CD4-positive, alpha-beta T cell treated with Interleukin-1 beta for 1 hour (primary cell): ENCODE measurements at regions not wholly inside any gene's neighbourhood (a gene's known extent, or its start where the extent isn't known, plus 50 kb on each side); places are given as distances from the start of the nearest gene placed in this dataset.
"Not testable (repeated sequence)": the region's sequence is repeated elsewhere in the genome, so short reads cannot be mapped to it uniquely, and the experiment has no call there.

Experiments
- DNase-seq, 2 donors: peaks; one replicate each; pipeline ENCODE4 v3.0.0-alpha.2; 2020 to 2022

DNA sequence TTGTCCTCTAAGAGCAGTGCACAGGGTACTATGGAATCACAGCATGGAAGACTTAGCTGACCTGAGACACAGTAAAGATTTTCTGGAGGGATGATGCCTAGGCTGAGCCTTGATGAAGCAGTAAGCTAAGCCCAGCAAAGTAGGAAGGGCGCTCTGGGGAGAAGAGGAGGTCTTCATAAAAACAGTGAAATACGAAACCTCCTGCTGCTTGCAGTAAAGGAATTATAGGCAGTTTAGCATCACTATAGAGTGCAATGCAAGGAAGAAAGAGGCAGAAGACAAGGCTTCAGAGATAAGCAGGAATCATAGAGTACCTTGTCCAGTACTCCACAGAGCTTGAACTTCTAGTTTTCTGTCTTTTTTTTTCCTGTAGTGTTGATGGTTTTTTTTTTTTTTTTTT lies 555.7 kb upstream of the CADM1 start:
- no peak for DNase-seq

- DNase-seq: no peak
These were observed 552.8 kb upstream of the CADM1 start for GRCh38 chr11:116057000-116057399.

- no peak for DNase-seq
These were observed 550.8 kb upstream of the CADM1 start for GRCh38 chr11:116055064-116055463.

GRCh38 chr11:116053548-116053919 lies 549.3 kb upstream of the CADM1 start:
- no peak for DNase-seq

- no peak for DNase-seq
These were observed 548.7 kb upstream of the CADM1 start for GRCh38 chr11:116052603-116053547.

GRCh38 chr11:116051494-116051893 lies 547.3 kb upstream of the CADM1 start:
- DNase-seq: no peak

GRCh38 chr11:116049383-116049782 lies 545.2 kb upstream of the CADM1 start:
- DNase-seq: no peak

- no peak for DNase-seq
These were observed 541.9 kb upstream of the CADM1 start for GRCh38 chr11:116046127-116046526.

DNA sequence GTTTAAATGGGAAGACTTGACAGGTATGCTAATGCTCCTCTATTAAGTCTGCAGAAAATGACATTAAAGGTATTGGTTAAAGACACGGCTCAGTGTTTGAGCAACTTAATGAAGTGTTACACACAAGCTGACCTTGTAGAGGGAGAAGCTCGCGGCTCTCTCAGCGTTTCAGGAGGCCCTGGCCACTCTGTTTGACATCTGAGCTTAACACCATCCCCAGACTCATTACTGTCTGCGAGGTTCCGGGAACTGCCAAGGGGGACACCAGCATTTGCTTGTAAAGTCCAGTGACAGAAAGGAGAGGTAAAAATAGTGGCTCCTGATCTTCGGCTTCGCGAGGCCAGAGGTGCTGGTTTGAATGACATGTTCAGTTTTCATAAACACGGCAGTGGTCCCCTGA lies 540.7 kb upstream of the CADM1 start:
- no peak for DNase-seq

DNA sequence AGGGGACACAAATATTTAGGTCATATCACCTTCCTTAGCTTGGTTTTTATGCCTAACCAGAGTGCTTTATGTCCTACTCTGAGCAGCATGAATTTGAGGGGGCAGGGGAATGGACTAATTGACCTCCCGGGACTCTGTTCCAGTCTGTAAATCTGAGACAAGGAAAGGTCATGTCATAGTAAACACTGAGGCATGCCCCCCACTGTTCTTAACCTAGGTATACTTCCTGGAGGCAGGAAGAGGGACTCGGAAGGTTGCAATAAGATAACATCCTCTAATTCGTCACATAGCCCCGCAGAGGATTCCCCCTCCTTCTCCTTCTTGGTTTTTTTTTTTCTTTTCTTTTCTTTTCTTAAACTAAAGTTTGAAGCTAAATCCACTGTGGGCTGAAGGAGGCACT lies 540.3 kb upstream of the CADM1 start:
- no peak for DNase-seq

- no peak for DNase-seq
These were observed 539.6 kb upstream of the CADM1 start for GRCh38 chr11:116043857-116044256.

DNA sequence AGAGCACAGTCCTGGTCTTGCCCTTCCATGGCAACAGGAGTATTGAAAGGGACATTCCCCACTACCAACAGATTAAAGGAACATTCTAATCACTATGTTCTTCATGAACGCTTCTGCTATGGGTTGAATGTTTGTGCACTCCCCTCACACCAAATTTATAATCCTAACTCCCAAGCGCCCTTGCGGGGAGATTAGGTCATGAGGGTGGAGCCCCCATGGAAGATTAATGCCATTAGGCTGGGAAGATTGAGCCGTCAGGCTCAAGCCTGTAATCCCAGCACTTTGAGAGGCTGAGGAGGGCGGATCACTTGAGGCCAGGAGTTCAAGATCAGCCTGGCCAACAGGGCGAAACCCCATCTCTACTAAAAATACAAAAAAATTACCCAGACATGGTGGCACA lies 538.8 kb upstream of the CADM1 start:
- DNase-seq: not testable (repeated sequence)

DNA sequence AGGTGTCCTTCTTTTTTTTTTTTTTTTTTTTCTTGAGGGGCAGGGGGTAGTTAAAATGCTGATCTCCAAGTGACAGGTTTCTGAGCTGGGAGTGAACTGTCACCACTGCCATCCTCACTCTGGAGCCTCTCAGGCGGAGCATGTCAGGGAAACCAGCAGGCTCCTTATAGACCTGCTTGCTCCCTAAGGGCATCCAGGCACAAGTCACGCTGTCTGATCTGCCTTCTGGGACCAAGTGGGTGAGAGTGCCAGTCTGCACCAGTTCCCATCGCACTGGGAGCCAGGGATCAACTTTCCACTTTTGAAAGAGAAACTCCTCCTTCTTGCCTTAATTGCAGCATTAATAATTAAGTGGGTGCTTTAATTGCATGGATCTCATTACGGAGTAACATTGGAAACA lies 537.9 kb upstream of the CADM1 start:
- DNase-seq: no peak

- no peak for DNase-seq
These were observed 533.6 kb upstream of the CADM1 start for GRCh38 chr11:116037861-116038260.

- no peak for DNase-seq
These were observed 531.8 kb upstream of the CADM1 start for GRCh38 chr11:116035977-116036376.

GRCh38 chr11:116033931-116034553 lies 529.8 kb upstream of the CADM1 start:
- DNase-seq: no peak

DNA sequence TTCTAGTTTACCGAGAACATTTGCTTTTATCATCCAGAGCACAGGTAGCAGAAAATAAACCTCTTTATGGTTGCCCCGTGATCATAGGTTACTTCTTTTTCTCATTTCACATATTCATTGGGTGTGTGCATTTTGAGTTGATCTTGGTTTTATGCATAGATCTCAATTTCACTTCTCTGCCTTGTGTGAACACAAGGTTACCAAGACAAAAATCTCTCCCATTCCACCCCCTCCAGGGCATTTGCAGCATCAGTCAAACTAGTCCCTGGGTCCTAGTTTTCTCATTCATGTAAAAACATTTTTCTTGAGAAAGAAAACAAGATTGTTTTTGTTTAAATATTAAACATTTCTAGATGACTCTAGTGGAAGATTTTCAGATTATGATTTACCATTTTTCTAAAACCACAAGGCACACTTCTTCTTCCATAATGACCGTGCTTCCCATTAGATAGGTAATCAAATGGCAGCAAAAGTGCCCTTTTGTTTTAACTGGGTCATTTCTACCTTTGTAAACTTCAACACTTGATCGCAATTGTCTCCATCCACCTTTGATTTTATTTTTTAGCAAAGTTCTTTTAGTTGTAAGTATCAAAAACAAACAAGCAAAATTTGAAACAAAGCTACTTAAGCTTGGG lies 526.6 kb upstream of the CADM1 start:
- no peak for DNase-seq

DNA sequence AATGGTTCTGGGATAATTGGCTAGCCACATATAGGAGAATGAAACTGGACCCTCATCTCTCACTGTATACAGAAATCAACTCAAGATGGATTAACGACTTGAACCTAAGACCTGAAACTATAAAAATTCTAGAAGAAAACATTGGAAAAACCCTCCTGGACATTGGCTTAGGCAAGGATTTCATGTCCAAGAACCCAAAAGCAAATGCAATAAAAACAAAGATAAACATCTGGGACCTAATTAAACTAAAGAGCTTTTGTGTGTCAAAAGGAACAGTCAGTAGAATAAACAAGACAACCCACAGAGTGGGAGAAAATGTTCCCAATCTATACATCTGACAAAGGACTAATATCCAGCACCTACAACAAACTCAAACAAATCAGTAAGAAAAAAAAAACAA lies 524.3 kb upstream of the CADM1 start:
- DNase-seq: not testable (repeated sequence)

- no peak for DNase-seq
These were observed 495.2 kb upstream of the CADM1 start for GRCh38 chr11:115999437-115999836.

GRCh38 chr11:115996808-115997188 lies 492.6 kb upstream of the CADM1 start:
- no peak for DNase-seq

- DNase-seq: no peak
These were observed 492.1 kb upstream of the CADM1 start for GRCh38 chr11:115996125-115996807.

DNA sequence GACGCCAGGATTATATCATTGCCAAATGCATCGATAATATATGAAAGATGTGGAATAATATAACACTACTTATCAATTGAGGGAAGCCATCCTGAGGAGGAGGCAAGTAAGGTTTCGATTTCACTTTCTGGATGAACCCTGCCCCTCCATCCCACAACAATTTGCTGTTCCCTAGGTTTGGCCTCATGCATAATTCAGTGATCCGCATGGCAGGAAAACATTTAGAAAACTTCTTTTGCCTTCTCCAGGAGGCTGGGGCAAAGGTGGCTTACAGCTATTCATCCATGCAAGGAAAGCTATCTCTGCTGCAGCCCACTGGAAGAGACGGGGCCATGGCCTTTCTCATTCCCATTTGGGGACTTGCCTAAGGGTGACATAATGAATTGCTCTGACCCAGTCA lies 489.4 kb upstream of the CADM1 start:
- no peak for DNase-seq

DNA sequence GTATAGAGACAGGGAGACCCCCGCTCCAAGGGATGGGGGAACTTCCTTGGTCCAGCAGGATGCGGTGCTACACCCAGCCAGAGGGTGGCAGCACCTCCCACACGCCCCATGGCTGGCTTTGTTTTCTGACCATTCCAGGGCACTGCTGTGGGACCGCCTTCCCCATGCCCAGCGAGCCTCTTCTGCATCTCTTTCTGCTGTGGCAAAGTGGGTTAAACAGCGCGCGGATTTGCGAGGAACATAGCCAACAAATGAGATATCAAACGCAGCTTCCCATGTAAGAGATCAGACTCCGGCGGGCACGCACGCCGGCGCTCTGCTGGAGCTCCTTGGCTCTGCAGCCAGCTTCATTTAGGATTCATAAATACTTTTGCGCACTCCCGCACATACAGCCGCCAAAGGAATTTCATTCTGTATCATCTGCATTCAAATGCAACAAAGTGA lies 485.8 kb upstream of the CADM1 start:
- DNase-seq: no peak
